ENCODE measurements at regions not wholly inside any gene's neighbourhood (a gene's known extent, or its start where the extent isn't known, plus 50 kb on each side); places are given as distances from the start of the nearest gene placed in this dataset.

DNA sequence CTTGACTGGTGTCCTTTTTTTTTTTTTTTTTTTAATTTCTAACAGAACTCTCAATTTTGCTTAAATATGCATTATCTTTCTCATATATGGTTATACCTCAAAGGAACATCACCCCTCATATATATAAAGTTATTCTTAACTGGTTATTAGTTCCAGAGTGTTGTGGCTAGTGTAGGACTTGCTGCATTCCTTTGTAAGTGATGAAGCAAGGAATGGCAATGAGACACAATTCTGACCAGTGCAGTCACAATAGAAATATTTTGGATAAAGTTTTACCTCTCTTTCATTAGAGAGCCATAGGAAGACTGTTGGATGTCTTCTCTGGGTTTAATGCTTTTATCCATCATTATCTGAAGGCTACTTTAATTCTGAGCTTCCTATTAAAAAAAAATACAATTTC, 75.5 kb upstream of the CBLB start:
- TF ChIP-seq, protein P1, sequence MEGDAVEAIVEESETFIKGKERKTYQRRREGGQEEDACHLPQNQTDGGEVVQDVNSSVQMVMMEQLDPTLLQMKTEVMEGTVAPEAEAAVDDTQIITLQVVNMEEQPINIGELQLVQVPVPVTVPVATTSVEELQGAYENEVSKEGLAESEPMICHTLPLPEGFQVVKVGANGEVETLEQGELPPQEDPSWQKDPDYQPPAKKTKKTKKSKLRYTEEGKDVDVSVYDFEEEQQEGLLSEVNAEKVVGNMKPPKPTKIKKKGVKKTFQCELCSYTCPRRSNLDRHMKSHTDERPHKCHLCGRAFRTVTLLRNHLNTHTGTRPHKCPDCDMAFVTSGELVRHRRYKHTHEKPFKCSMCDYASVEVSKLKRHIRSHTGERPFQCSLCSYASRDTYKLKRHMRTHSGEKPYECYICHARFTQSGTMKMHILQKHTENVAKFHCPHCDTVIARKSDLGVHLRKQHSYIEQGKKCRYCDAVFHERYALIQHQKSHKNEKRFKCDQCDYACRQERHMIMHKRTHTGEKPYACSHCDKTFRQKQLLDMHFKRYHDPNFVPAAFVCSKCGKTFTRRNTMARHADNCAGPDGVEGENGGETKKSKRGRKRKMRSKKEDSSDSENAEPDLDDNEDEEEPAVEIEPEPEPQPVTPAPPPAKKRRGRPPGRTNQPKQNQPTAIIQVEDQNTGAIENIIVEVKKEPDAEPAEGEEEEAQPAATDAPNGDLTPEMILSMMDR (IDR thresholded peaks at IDR 0.05; ENCODE audit: poor library complexity): no peak
- TF ChIP-seq EZH2 (IDR thresholded peaks at IDR 0.05; ENCODE audit: borderline replicate concordance): no peak
